ENCODE measurements at regions not wholly inside any gene's neighbourhood (a gene's known extent, or its start where the extent isn't known, plus 50 kb on each side); places are given as distances from the start of the nearest gene placed in this dataset.

GRCh38 chr2:182628916-182629315 is 87.1 kb upstream of the DNAJC10 start:
- CTCF ChIA-PET, result no interaction called here
- intact Hi-C loops (cut with micrococcal nuclease; ENCODE audit: unreplicated experiment), result no loop called here

DNA sequence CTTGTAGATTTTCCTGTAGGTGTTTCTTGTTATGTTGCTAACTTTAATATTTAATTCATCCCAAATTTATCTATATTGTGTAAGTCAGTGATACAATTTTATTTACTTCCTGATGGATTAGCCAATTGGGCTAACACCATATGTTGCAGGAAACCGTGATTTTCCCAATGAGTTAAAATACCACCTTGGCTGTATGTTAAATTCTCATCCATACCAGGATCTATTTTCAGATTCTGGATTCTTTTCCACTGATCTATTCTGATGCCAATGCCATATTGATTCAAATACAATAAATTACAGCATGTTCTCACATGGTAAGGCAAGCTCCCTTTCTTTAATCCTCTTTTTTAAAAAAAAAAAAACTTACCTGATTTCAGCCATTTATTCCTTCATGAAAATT is 85.8 kb upstream of the DNAJC10 start:
- no peak for TF ChIP-seq REST (IDR thresholded peaks at IDR 0.05; ENCODE audit: insufficient read depth in 1 of 2, low read depth in 2 of 2, low read length in 1 of 2)
- TF ChIP-seq, protein P1, sequence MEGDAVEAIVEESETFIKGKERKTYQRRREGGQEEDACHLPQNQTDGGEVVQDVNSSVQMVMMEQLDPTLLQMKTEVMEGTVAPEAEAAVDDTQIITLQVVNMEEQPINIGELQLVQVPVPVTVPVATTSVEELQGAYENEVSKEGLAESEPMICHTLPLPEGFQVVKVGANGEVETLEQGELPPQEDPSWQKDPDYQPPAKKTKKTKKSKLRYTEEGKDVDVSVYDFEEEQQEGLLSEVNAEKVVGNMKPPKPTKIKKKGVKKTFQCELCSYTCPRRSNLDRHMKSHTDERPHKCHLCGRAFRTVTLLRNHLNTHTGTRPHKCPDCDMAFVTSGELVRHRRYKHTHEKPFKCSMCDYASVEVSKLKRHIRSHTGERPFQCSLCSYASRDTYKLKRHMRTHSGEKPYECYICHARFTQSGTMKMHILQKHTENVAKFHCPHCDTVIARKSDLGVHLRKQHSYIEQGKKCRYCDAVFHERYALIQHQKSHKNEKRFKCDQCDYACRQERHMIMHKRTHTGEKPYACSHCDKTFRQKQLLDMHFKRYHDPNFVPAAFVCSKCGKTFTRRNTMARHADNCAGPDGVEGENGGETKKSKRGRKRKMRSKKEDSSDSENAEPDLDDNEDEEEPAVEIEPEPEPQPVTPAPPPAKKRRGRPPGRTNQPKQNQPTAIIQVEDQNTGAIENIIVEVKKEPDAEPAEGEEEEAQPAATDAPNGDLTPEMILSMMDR (IDR thresholded peaks at IDR 0.05), result no peak
- TF ChIP-seq TCF7L2 (IDR thresholded peaks at IDR 0.05; ENCODE audit: low read depth, low read length), result no peak
- no peak for TF ChIP-seq SIN3A (IDR thresholded peaks at IDR 0.05; ENCODE audit: borderline replicate concordance, insufficient read depth, low read depth, low read length)
- TF ChIP-seq POLR2AphosphoS5 (IDR thresholded peaks at IDR 0.05; ENCODE audit: low read depth, low read length), result no peak
- ChIA-PET CTCF (no interaction called here), POLR2A (no interaction called here)
- Histone ChIP-seq H3K9me3 (ENCODE audit: control insufficient read depth, insufficient read depth, low read depth, low read length) (no peaks in the 10 kb centered on the region), H3K27ac (ENCODE audit: low read length) (no peak overlapping the region), H3K4me1 (ENCODE audit: control insufficient read depth, insufficient read depth, low read length) (no peaks in the 10 kb centered on the region), H3K36me3 (ENCODE audit: control insufficient read depth, insufficient read depth, low read length) (no peaks in the 10 kb centered on the region), H3K4me3 (ENCODE audit: low read depth in 2 of 2, low read length in 2 of 2) (no peak overlapping the region), H3K27me3 (ENCODE audit: control insufficient read depth, insufficient read depth, low read length) (no peaks in the 10 kb centered on the region)
- BruUV-seq (replicated peaks), result no TSS peak
- in situ Hi-C loops (cut with HindIII; ENCODE audit: low pct_unique_long_range_greater_than_20kb, low sequenced_read_pairs) (no loop called here), intact Hi-C loops (cut with micrococcal nuclease; ENCODE audit: unreplicated experiment) (no loop called here)
- ATAC-seq (no peak), DNase-seq (ENCODE audit: low read depth, low spot score) (no peak)

More at GRCh38 chr2:182628916-182629315, 87.1 kb upstream of the DNAJC10 start:
- DNase-seq (ENCODE audit: low read depth, low spot score) (no peak), ATAC-seq (no peak)
- POLR2A ChIA-PET, result interaction anchor here (0.5 kb wide), 1 partner anchor 223 kb away, joined by 4 read pairs; no protein-coding TSS in a partner anchor
- H3K9me3 ChIP-seq (ENCODE audit: control insufficient read depth, insufficient read depth, low read depth, low read length), result no peaks in the 10 kb centered on the region
- in situ Hi-C loops (cut with HindIII; ENCODE audit: low pct_unique_long_range_greater_than_20kb, low sequenced_read_pairs), result no loop called here
- H3K27me3 ChIP-seq (ENCODE audit: control insufficient read depth, insufficient read depth, low read length), result no peaks in the 10 kb centered on the region
- TF ChIP-seq POLR2AphosphoS5 (IDR thresholded peaks at IDR 0.05; ENCODE audit: low read depth, low read length) (no peak), REST (IDR thresholded peaks at IDR 0.05; ENCODE audit: insufficient read depth in 1 of 2, low read depth in 2 of 2, low read length in 1 of 2) (no peak)
- no peaks in the 10 kb centered on the region for H3K4me1 ChIP-seq (ENCODE audit: control insufficient read depth, insufficient read depth, low read length)
- no peak overlapping the region for H3K27ac ChIP-seq (ENCODE audit: low read length)
- BruUV-seq (replicated peaks), result no TSS peak
- H3K36me3 ChIP-seq (ENCODE audit: control insufficient read depth, insufficient read depth, low read length), result no peaks in the 10 kb centered on the region
- no peak overlapping the region for H3K4me3 ChIP-seq (ENCODE audit: low read depth in 2 of 2, low read length in 2 of 2)

Data from Panc1 (cell line).